PC-9 (cell line): ENCODE measurements at regions not wholly inside any gene's neighbourhood (a gene's known extent, or its start where the extent isn't known, plus 50 kb on each side); places are given as distances from the start of the nearest gene placed in this dataset.

ENCODE experiments used
- BruUV-seq: library from RNA; stranded (reverse); fragments of 400-500 nt; replicated peaks from 2 replicates; lab custom pipeline; 2021; lab: Mats Ljungman, UMichigan
- CTCF ChIA-PET: fragments of 300-600 bp; sonication (Branson Sonifier 250); formaldehyde crosslinking; loops from one replicate; lab custom pipeline; 2022; ENCODE audit warnings: antibody characterized with exemption; lab: Charles Lee
- POLR2A ChIA-PET: fragments of 300-600 bp; sonication (Branson Sonifier 250); formaldehyde crosslinking; loops from one replicate; lab custom pipeline; 2022; ENCODE audit warnings: antibody characterized with exemption; ENCODE audit not compliant: unreplicated experiment; lab: Charles Lee
- DNase-seq, 2 experiments: peaks; one replicate each; pipeline versions ENCODE4 v3.0.0 to v3.0.0-alpha.2; 2015 to 2022; ENCODE audit warnings: mixed read lengths in 1 of 2
- H2AFZ ChIP-seq: fragments of 200-600 bp; sonication (generic); 2 replicates; pipeline ENCODE4 v1.8.1; 2017; ENCODE audit warnings: antibody characterized with exemption
- H3F3A ChIP-seq: fragments of 200-600 bp; sonication (generic); 2 replicates; pipeline ENCODE4 v1.8.1; 2017; ENCODE audit warnings: antibody characterized with exemption, mild to moderate bottlenecking, low read depth; ENCODE audit not compliant: insufficient read depth
- H3K27ac ChIP-seq: fragments of 200-600 bp; sonication (generic); 2 replicates; pipeline ENCODE4 v1.6.1; 2016; ENCODE audit warnings: mixed run types
- H3K27me3 ChIP-seq: fragments of 200-600 bp; sonication (generic); 2 replicates; pipeline ENCODE4 v1.6.1; 2016; ENCODE audit warnings: low read depth, mixed run types; ENCODE audit not compliant: insufficient read depth
- H3K36me3 ChIP-seq: fragments of 200-600 bp; sonication (generic); 2 replicates; pipeline ENCODE4 v1.6.1; 2016; ENCODE audit warnings: low read depth, mixed run types
- H3K4me1 ChIP-seq: fragments of 200-600 bp; sonication (generic); replicated peaks from 2 replicates; pipeline ENCODE4 v1.6.1; 2016; ENCODE audit warnings: mixed run types; ENCODE audit not compliant: insufficient read depth
- H3K4me2 ChIP-seq: fragments of 200-600 bp; sonication (generic); 2 replicates; pipeline ENCODE4 v1.6.1; 2017; ENCODE audit warnings: mixed run types
- H3K4me3 ChIP-seq: fragments of 200-600 bp; sonication (generic); 2 replicates; pipeline ENCODE4 v1.6.1; 2016; ENCODE audit warnings: mixed run types
- H3K79me2 ChIP-seq: fragments of 200-600 bp; sonication (generic); 2 replicates; pipeline ENCODE4 v1.6.1; 2017; ENCODE audit warnings: low read depth, mixed run types
- H3K9me2 ChIP-seq: fragments of 200-600 bp; sonication (generic); 2 replicates; pipeline ENCODE4 v1.8.1; 2017; ENCODE audit warnings: mild to moderate bottlenecking; ENCODE audit not compliant: insufficient read depth
- H3K9me3 ChIP-seq: fragments of 200-600 bp; sonication (generic); 2 replicates; pipeline ENCODE4 v1.8.1; 2016; ENCODE audit warnings: low read depth; ENCODE audit not compliant: insufficient read depth
- H4K20me1 ChIP-seq: fragments of 200-600 bp; sonication (generic); 2 replicates; pipeline ENCODE4 v1.8.1; 2017; ENCODE audit not compliant: insufficient read depth
- EZH2 ChIP-seq: fragments of 200-600 bp; sonication (generic); IDR thresholded peaks from 2 replicates; pipeline ENCODE4 v1.8.0; 2017; ENCODE audit warnings: antibody characterized with exemption, low read depth
- intact Hi-C: fragments of 100-400 bp; cut with micrococcal nuclease; formaldehyde crosslinking; loops from one replicate; pipeline ENCODE4 v1.10.0; 2022; ENCODE audit not compliant: unreplicated experiment
- TF ChIP-seq, protein P1 (sequence below): fragments of 200-600 bp; sonication (generic); conservative IDR thresholded peaks from 2 replicates; pipeline ENCODE4 v1.6.1; 2017; ENCODE audit warnings: mixed run types, antibody characterized with exemption, mild to moderate bottlenecking, moderate library complexity

DNA sequence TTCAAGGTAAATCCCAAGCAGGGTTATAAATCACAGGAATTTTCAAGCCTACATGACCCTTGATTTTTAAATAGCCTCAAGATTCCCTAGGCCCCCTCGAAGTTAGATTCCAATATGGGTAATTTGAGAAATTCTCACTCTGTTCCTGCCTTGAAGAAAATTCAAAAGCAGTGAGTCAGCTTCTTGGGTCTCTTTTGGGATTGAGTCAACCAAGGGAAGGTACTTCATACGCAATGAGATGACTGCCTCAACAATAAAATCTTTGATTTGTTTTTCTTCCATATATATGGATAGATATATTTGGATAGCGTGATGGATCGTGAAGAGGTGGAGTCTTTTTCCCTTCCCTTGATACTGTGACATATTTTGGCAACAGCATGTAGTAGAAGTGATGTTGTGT lies 180.4 kb upstream of the ATP2B1 start:
- CTCF ChIA-PET = no interaction called here
- no peak overlapping the region for H3K4me2 ChIP-seq
- intact Hi-C loops = no loop called here
- POLR2A ChIA-PET = no interaction called here
- no peaks in the 10 kb centered on the region for H3K27me3 ChIP-seq
- H3K79me2 ChIP-seq = no peaks in the 10 kb centered on the region
- no peak for DNase-seq
- no peak overlapping the region for H3K4me3 ChIP-seq
- no peak overlapping the region for H3K27ac ChIP-seq
- no peaks in the 10 kb centered on the region for H3K36me3 ChIP-seq
- H2AFZ ChIP-seq = no peak overlapping the region
- no TSS peak for BruUV-seq
- H4K20me1 ChIP-seq = no peaks in the 10 kb centered on the region
- no peak for TF ChIP-seq EZH2
- 0 out of 2 replicates have a peak, but pooled peaks cover 8% of the 10 kb centered on the region for H3K9me3 ChIP-seq
- H3K4me1 ChIP-seq = peaks cover 5% of the 10 kb centered on the region
- H3K9me2 ChIP-seq = no peaks in the 10 kb centered on the region
- H3F3A ChIP-seq = peaks cover 2% of the 10 kb centered on the region; the same call in 1 of the 2 replicates

GRCh38 chr12:89884952-89885351 lies 176.3 kb upstream of the ATP2B1 start:
- Histone ChIP-seq H3K4me3 (no peak overlapping the region), H3K4me1 (no peaks in the 10 kb centered on the region), H3K27me3 (no peaks in the 10 kb centered on the region), H3K9me2 (no peaks in the 10 kb centered on the region), H4K20me1 (no peaks in the 10 kb centered on the region), H3K79me2 (no peaks in the 10 kb centered on the region), H3F3A (no peaks in the 10 kb centered on the region), H3K36me3 (no peaks in the 10 kb centered on the region), H3K27ac (no peak overlapping the region), H3K9me3 (0 out of 2 replicates have a peak, but pooled peaks cover 8% of the 10 kb centered on the region), H3K4me2 (no peak overlapping the region), H2AFZ (no peak overlapping the region)
- POLR2A ChIA-PET = no interaction called here
- intact Hi-C loops = no loop called here
- CTCF ChIA-PET = no interaction called here
- DNase-seq = no peak
- TF ChIP-seq EZH2 = no peak
- TF ChIP-seq, protein P1, sequence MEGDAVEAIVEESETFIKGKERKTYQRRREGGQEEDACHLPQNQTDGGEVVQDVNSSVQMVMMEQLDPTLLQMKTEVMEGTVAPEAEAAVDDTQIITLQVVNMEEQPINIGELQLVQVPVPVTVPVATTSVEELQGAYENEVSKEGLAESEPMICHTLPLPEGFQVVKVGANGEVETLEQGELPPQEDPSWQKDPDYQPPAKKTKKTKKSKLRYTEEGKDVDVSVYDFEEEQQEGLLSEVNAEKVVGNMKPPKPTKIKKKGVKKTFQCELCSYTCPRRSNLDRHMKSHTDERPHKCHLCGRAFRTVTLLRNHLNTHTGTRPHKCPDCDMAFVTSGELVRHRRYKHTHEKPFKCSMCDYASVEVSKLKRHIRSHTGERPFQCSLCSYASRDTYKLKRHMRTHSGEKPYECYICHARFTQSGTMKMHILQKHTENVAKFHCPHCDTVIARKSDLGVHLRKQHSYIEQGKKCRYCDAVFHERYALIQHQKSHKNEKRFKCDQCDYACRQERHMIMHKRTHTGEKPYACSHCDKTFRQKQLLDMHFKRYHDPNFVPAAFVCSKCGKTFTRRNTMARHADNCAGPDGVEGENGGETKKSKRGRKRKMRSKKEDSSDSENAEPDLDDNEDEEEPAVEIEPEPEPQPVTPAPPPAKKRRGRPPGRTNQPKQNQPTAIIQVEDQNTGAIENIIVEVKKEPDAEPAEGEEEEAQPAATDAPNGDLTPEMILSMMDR = no peak
- no TSS peak for BruUV-seq

DNA sequence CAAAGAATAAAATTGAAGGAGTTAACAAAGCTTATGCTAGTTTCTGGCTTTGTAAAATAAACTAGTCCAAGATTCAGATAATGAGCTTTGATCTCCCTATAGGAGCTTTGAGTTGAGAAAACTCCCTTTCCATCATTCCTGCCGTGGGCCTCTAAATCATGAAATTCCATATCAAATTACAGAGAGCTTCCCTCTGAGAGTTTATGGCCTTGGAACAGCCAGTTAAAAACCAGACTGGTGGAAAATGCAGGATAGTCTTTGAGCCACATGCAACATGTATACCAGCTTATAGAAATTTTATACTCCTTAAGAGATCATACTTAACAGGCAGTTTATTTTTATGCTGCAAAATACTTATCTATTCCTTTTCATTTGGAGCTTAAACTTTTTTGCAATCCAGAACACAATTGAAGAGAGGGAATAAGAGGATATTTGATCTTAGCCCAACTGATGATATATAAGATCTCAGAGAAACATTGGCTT lies 175.8 kb upstream of the ATP2B1 start:
- intact Hi-C loops = no loop called here
- no peaks in the 10 kb centered on the region for H3K4me1 ChIP-seq
- CTCF ChIA-PET = interaction anchor here (0.6 kb wide), 2 partner anchors 79 to 1451 kb away, joined by 3 to 4 read pairs; no protein-coding TSS in a partner anchor
- H4K20me1 ChIP-seq = no peaks in the 10 kb centered on the region
- no peak overlapping the region for H2AFZ ChIP-seq
- BruUV-seq = no TSS peak
- no peaks in the 10 kb centered on the region for H3K79me2 ChIP-seq
- no peak overlapping the region for H3K4me2 ChIP-seq
- no peaks in the 10 kb centered on the region for H3K9me2 ChIP-seq
- TF ChIP-seq EZH2 = no peak
- TF ChIP-seq, protein P1 = no peak
- H3K36me3 ChIP-seq = no peaks in the 10 kb centered on the region
- no peaks in the 10 kb centered on the region for H3F3A ChIP-seq
- no peak for DNase-seq
- H3K4me3 ChIP-seq = no peak overlapping the region
- POLR2A ChIA-PET = no interaction called here
- 0 out of 2 replicates have a peak, but pooled peaks cover 7% of the 10 kb centered on the region for H3K9me3 ChIP-seq
- no peaks in the 10 kb centered on the region for H3K27me3 ChIP-seq
- no peak overlapping the region for H3K27ac ChIP-seq
